GM21381 (cell line): ENCODE measurements at regions not wholly inside any gene's neighbourhood (a gene's known extent, or its start where the extent isn't known, plus 50 kb on each side); places are given as distances from the start of the nearest gene placed in this dataset.
"Not testable (repeated sequence)": the region's sequence is repeated elsewhere in the genome, so short reads cannot be mapped to it uniquely, and the experiment has no call there.

ENCODE experiments used
- ATAC-seq: cut with Tn5 transposase; IDR thresholded peaks from one replicate; pipeline ENCODE4 v1.9.1; 2021; ENCODE audit warnings: mild to moderate bottlenecking, moderate library complexity; ENCODE audit not compliant: unreplicated experiment

GRCh38 chr4:38411981-38412536, 251.9 kb upstream of the KLF3 start:
- no peak for ATAC-seq

GRCh38 chr4:38413524-38414341, 250.3 kb upstream of the KLF3 start:
- ATAC-seq: no peak

GRCh38 chr4:38414410-38414809, 249.6 kb upstream of the KLF3 start:
- ATAC-seq: no peak

GRCh38 chr4:38415682-38416081, 248.3 kb upstream of the KLF3 start:
- ATAC-seq: no peak

- ATAC-seq: no peak
Observed at GRCh38 chr4:38416450-38417014, 247.5 kb upstream of the KLF3 start.

- not testable (repeated sequence) for ATAC-seq
Observed at GRCh38 chr4:38420254-38420653, 243.7 kb upstream of the KLF3 start.

- no peak for ATAC-seq
Observed at GRCh38 chr4:38422850-38423249, 241.1 kb upstream of the KLF3 start.

GRCh38 chr4:38424151-38424871, 239.7 kb upstream of the KLF3 start:
- ATAC-seq: no peak

- no peak for ATAC-seq
Observed at GRCh38 chr4:38426532-38426931, 237.5 kb upstream of the KLF3 start.

- ATAC-seq: no peak
Observed at GRCh38 chr4:38430841-38431240, 233.2 kb upstream of the KLF3 start.

- no peak for ATAC-seq
Observed at GRCh38 chr4:38442073-38442788, 221.8 kb upstream of the KLF3 start.

GRCh38 chr4:38449506-38450174, 214.4 kb upstream of the KLF3 start:
- ATAC-seq: no peak

- ATAC-seq: no peak
Observed at GRCh38 chr4:38452009-38452408, 212.0 kb upstream of the KLF3 start.

- ATAC-seq: no peak
Observed at GRCh38 chr4:38452542-38452941, 211.5 kb upstream of the KLF3 start.

GRCh38 chr4:38453253-38453881, 210.6 kb upstream of the KLF3 start:
- no peak for ATAC-seq

- no peak for ATAC-seq
Observed at GRCh38 chr4:38454284-38454683, 209.7 kb upstream of the KLF3 start.

GRCh38 chr4:38455092-38455862, 208.7 kb upstream of the KLF3 start:
- ATAC-seq: peak; percentile 54

GRCh38 chr4:38456096-38456495, 207.9 kb upstream of the KLF3 start:
- ATAC-seq: no peak

GRCh38 chr4:38461342-38461741, 202.7 kb upstream of the KLF3 start:
- ATAC-seq: no peak
